ENCODE measurements at regions not wholly inside any gene's neighbourhood (a gene's known extent, or its start where the extent isn't known, plus 50 kb on each side); places are given as distances from the start of the nearest gene placed in this dataset.

- no peak overlapping the region for H3K4me3 ChIP-seq (ENCODE audit: low read depth, low read length)
- no peak for DNase-seq (ENCODE audit: low read depth)
- no peak for TF ChIP-seq CTCF (conservative IDR thresholded peaks at IDR 0.05; ENCODE audit: low read depth, low read length)
These were observed 225.2 kb downstream of the MAF start for GRCh38 chr16:79375351-79375750.

GRCh38 chr16:79372503-79373184 is 227.9 kb downstream of the MAF start:
- DNase-seq (ENCODE audit: low read depth) = peak; percentile 52
- no peak for TF ChIP-seq CTCF (conservative IDR thresholded peaks at IDR 0.05; ENCODE audit: low read depth, low read length)

GRCh38 chr16:79370736-79371135 is 229.8 kb downstream of the MAF start:
- H3K4me3 ChIP-seq (ENCODE audit: low read depth, low read length) = no peak overlapping the region
- no peak for DNase-seq (ENCODE audit: low read depth)
- no peak for TF ChIP-seq CTCF (conservative IDR thresholded peaks at IDR 0.05; ENCODE audit: low read depth, low read length)

More at GRCh38 chr16:79372503-79373184, 227.9 kb downstream of the MAF start:
- no peak overlapping the region for H3K4me3 ChIP-seq (ENCODE audit: low read depth, low read length)

- peak; percentile 9 for DNase-seq (ENCODE audit: low read depth)
- H3K4me3 ChIP-seq (ENCODE audit: low read depth, low read length) = no peak overlapping the region
- TF ChIP-seq CTCF (conservative IDR thresholded peaks at IDR 0.05; ENCODE audit: low read depth, low read length) = no peak
These were observed 230.7 kb downstream of the MAF start for GRCh38 chr16:79369796-79370195.

GRCh38 chr16:79367822-79368221 is 232.7 kb downstream of the MAF start:
- no peak overlapping the region for H3K4me3 ChIP-seq (ENCODE audit: low read depth, low read length)
- no peak for DNase-seq (ENCODE audit: low read depth)
- TF ChIP-seq CTCF (conservative IDR thresholded peaks at IDR 0.05; ENCODE audit: low read depth, low read length) = no peak

- H3K4me3 ChIP-seq (ENCODE audit: low read depth, low read length) = no peak overlapping the region
- no peak for DNase-seq (ENCODE audit: low read depth)
- TF ChIP-seq CTCF (conservative IDR thresholded peaks at IDR 0.05; ENCODE audit: low read depth, low read length) = no peak
These were observed 233.9 kb downstream of the MAF start for GRCh38 chr16:79366635-79367034.

- no peak for TF ChIP-seq CTCF (conservative IDR thresholded peaks at IDR 0.05; ENCODE audit: low read depth, low read length)
- no peak overlapping the region for H3K4me3 ChIP-seq (ENCODE audit: low read depth, low read length)
- DNase-seq (ENCODE audit: low read depth) = no peak
These were observed 234.8 kb downstream of the MAF start for GRCh38 chr16:79365702-79366101.

Data from epithelial cell of proximal tubule (primary cell).